Kidney epithelial cell (primary cell): ENCODE measurements at regions not wholly inside any gene's neighbourhood (a gene's known extent, or its start where the extent isn't known, plus 50 kb on each side); places are given as distances from the start of the nearest gene placed in this dataset.

Source experiments
- DNase-seq: peaks from one replicate; pipeline ENCODE4 v3.0.0-alpha.2; 2010; ENCODE audit warnings: low read depth
- H3K27me3 ChIP-seq: 2 replicates; pipeline ENCODE4 v1.6.0; 2011; ENCODE audit warnings: low read length; ENCODE audit not compliant: control insufficient read depth, insufficient read depth
- H3K36me3 ChIP-seq: 2 replicates; pipeline ENCODE4 v1.5.1; 2011; ENCODE audit warnings: low read length; ENCODE audit not compliant: control insufficient read depth, insufficient read depth
- H3K4me3 ChIP-seq: 2 replicates; pipeline ENCODE4 v1.5.1; 2011; ENCODE audit warnings: low read depth, mild to moderate bottlenecking, control low read depth, low read length
- CTCF ChIP-seq: IDR thresholded peaks from 2 replicates; pipeline ENCODE4 v1.5.1; 2011; ENCODE audit warnings: mild to moderate bottlenecking, moderate library complexity, low read length, control low read depth, inconsistent platforms; ENCODE audit not compliant: insufficient read depth, poor library complexity, severe bottlenecking

DNA sequence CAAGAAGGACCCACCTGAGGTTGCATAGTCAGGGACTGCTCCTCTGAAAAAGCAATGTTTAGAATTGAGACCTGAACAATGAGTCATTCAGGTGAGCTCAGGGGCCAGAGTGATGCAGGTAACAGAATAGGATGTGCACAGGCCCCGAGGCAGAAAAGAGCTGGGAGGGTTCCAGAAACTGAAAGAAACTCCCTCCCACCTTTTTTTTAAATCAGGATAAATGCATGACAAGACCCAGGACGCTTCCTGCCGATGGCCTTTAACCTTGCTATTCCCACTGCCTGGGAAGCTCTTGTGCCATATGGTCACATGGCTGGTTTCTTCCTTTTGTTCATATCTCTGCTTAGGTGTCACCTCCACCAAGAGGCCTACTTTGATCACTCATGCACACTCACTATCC, 214.2 kb upstream of the ZBED5 start:
- H3K4me3 ChIP-seq, result no peak overlapping the region
- H3K36me3 ChIP-seq, result no peaks in the 10 kb centered on the region
- peaks cover 8% of the 10 kb centered on the region for H3K27me3 ChIP-seq
- no peak for DNase-seq
- TF ChIP-seq CTCF, result no peak

GRCh38 chr11:11071486-11071885, 213.6 kb upstream of the ZBED5 start:
- H3K4me3 ChIP-seq, result no peak overlapping the region
- no peaks in the 10 kb centered on the region for H3K36me3 ChIP-seq
- no peak for DNase-seq
- no peak for TF ChIP-seq CTCF
- peaks cover 6% of the 10 kb centered on the region for H3K27me3 ChIP-seq

- H3K36me3 ChIP-seq, result no peaks in the 10 kb centered on the region
- no peak for DNase-seq
- H3K4me3 ChIP-seq, result no peak overlapping the region
- TF ChIP-seq CTCF, result no peak
- H3K27me3 ChIP-seq, result peaks cover 6% of the 10 kb centered on the region
Observed at GRCh38 chr11:11070976-11071375, 213.1 kb upstream of the ZBED5 start.

GRCh38 chr11:11069841-11070835, 212.3 kb upstream of the ZBED5 start:
- Histone ChIP-seq H3K36me3 (no peaks in the 10 kb centered on the region), H3K27me3 (peaks cover 6% of the 10 kb centered on the region), H3K4me3 (no peak overlapping the region)
- TF ChIP-seq CTCF, result no peak
- DNase-seq, result no peak

DNA sequence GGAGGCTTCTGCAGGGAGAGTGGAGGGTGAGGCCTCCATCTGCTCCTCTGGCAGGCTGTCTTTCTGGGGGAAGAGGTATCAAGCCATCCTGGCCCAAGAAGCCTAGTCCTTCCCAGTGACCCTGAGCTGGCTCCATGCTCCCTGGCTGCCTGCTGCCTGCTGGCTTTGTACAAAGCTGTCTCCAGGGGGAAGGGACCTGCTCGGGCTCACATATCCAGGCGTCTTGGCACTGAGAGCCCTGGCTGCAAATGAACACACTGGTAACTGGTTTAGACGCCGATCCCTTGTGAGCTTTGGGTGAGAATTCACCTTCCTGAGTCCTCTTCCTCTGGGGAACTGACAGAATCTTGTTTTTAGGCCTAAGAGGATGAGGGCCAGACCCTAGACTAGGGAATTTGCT, 210.3 kb upstream of the ZBED5 start:
- peaks cover 6% of the 10 kb centered on the region for H3K27me3 ChIP-seq
- TF ChIP-seq CTCF, result no peak
- DNase-seq, result no peak
- no peaks in the 10 kb centered on the region for H3K36me3 ChIP-seq
- no peak overlapping the region for H3K4me3 ChIP-seq

DNA sequence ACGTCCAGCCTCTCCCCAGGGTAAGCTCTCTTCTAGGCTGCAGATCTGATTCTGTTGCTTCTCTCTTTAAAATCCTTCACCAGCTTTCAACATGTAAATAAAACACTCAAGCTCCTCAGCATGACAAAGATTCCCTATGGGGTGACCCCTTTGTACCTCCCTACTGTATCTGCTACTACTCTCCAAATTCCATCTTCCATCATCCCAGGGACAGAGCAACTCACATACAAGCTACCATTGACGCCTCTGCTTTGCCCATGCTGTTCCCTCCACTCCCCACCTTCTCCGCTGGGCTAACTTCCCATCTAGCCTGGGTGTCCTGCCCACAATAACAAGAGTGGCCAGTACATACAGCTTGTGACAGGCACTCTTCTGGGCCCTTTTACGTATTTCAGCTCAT, 207.5 kb upstream of the ZBED5 start:
- no peaks in the 10 kb centered on the region for H3K27me3 ChIP-seq
- no peak for TF ChIP-seq CTCF
- DNase-seq, result no peak
- no peaks in the 10 kb centered on the region for H3K36me3 ChIP-seq
- no peak overlapping the region for H3K4me3 ChIP-seq
